ENCODE measurements at regions not wholly inside any gene's neighbourhood (a gene's known extent, or its start where the extent isn't known, plus 50 kb on each side); places are given as distances from the start of the nearest gene placed in this dataset.

GRCh38 chr12:59999291-59999690 is 403.5 kb downstream of the SLC16A7 start (continued):
- TF ChIP-seq SP2 (IDR thresholded peaks at IDR 0.05; ENCODE audit: low read length) (no peak), SRF (IDR thresholded peaks at IDR 0.05; ENCODE audit: low read depth, low read length) (no peak), KDM5A (IDR thresholded peaks at IDR 0.05; ENCODE audit: low read length) (no peak), RAD21 (IDR thresholded peaks at IDR 0.05 in 1 of 2, conservative IDR thresholded peaks at IDR 0.05 in 1 of 2; ENCODE audit: low read depth in 2 of 2, low read length in 2 of 2) (no peak), SUZ12 (IDR thresholded peaks at IDR 0.05; ENCODE audit: low read length) (no peak), CBX5 (IDR thresholded peaks at IDR 0.05; ENCODE audit: low read depth, low read length) (no peak), E2F6 (IDR thresholded peaks at IDR 0.05) (no peak), KDM1A (IDR thresholded peaks at IDR 0.05; ENCODE audit: borderline replicate concordance, low read length) (no peak), CREB1 (IDR thresholded peaks at IDR 0.05) (no peak)
